GM19324 (cell line): ENCODE measurements at regions not wholly inside any gene's neighbourhood (a gene's known extent, or its start where the extent isn't known, plus 50 kb on each side); places are given as distances from the start of the nearest gene placed in this dataset.
"Not testable (repeated sequence)": the region's sequence is repeated elsewhere in the genome, so short reads cannot be mapped to it uniquely, and the experiment has no call there.

ENCODE experiments used
- ATAC-seq: cut with Tn5 transposase; IDR thresholded peaks from one replicate; pipeline ENCODE4 v1.9.1; 2021; ENCODE audit warnings: mild to moderate bottlenecking, moderate library complexity; ENCODE audit not compliant: unreplicated experiment, low FRiP score

GRCh38 chr1:121558034-121558433 is 373.3 kb downstream of the SRGAP2C start:
- not testable (repeated sequence) for ATAC-seq

- no peak for ATAC-seq
These were observed 373.7 kb downstream of the SRGAP2C start for GRCh38 chr1:121558514-121558913.

- no peak for ATAC-seq
These were observed 381.6 kb downstream of the SRGAP2C start for GRCh38 chr1:121566346-121566745.

- ATAC-seq, result no peak
These were observed 384.7 kb downstream of the SRGAP2C start for GRCh38 chr1:121569428-121569827.

- not testable (repeated sequence) for ATAC-seq
These were observed 389.2 kb downstream of the SRGAP2C start for GRCh38 chr1:121573881-121574504.

- not testable (repeated sequence) for ATAC-seq
These were observed 389.7 kb downstream of the SRGAP2C start for GRCh38 chr1:121574505-121574899.

GRCh38 chr1:121582898-121583297 is 398.1 kb downstream of the SRGAP2C start:
- ATAC-seq, result not testable (repeated sequence)

- ATAC-seq, result no peak
These were observed 401.8 kb downstream of the SRGAP2C start for GRCh38 chr1:121586369-121587229.

GRCh38 chr1:121587230-121587569 is 402.4 kb downstream of the SRGAP2C start:
- no peak for ATAC-seq

- no peak for ATAC-seq
These were observed 403.0 kb downstream of the SRGAP2C start for GRCh38 chr1:121587777-121588176.

GRCh38 chr1:121594096-121594495 is 409.3 kb downstream of the SRGAP2C start:
- ATAC-seq, result no peak

- no peak for ATAC-seq
These were observed 410.3 kb downstream of the SRGAP2C start for GRCh38 chr1:121595089-121595488.

- ATAC-seq, result not testable (repeated sequence)
These were observed 420.2 kb downstream of the SRGAP2C start for GRCh38 chr1:121604843-121605444.

- ATAC-seq, result not testable (repeated sequence)
These were observed 422.7 kb downstream of the SRGAP2C start for GRCh38 chr1:121607499-121607898.
